Parathyroid adenoma (tissue), 2 donors: ENCODE measurements at regions not wholly inside any gene's neighbourhood (a gene's known extent, or its start where the extent isn't known, plus 50 kb on each side); places are given as distances from the start of the nearest gene placed in this dataset.
"Not testable (repeated sequence)": the region's sequence is repeated elsewhere in the genome, so short reads cannot be mapped to it uniquely, and the experiment has no call there.

Experiments used
- H2AFZ ChIP-seq: fragments of 300-600 bp; sonication (generic); one replicate; pipeline ENCODE4 v1.7.0; 2017; ENCODE audit warnings: antibody characterized with exemption, mild to moderate bottlenecking
- H3K27ac ChIP-seq: fragments of 300-600 bp; sonication (generic); one replicate; pipeline ENCODE4 v1.7.0; 2017
- H3K27me3 ChIP-seq: fragments of 300-600 bp; sonication (generic); one replicate; pipeline ENCODE4 v1.7.0; 2017; ENCODE audit warnings: low read length; ENCODE audit not compliant: control insufficient read depth, insufficient read depth
- H3K36me3 ChIP-seq: fragments of 300-600 bp; sonication (generic); one replicate; pipeline ENCODE4 v1.7.0; 2017; ENCODE audit warnings: low read length; ENCODE audit not compliant: control insufficient read depth, insufficient read depth
- H3K4me1 ChIP-seq: fragments of 300-600 bp; sonication (generic); one replicate; pipeline ENCODE4 v1.7.0; 2017; ENCODE audit warnings: control low read depth
- H3K4me2 ChIP-seq: fragments of 300-600 bp; sonication (generic); one replicate; pipeline ENCODE4 v1.7.0; 2017; ENCODE audit warnings: low read length
- H3K4me3 ChIP-seq: fragments of 300-600 bp; sonication (generic); one replicate; pipeline ENCODE4 v1.7.0; 2017; ENCODE audit warnings: low read depth, low read length
- H3K79me2 ChIP-seq: fragments of 300-600 bp; sonication (generic); one replicate; pipeline ENCODE4 v1.7.0; 2017; ENCODE audit warnings: control low read depth
- H3K9ac ChIP-seq: fragments of 300-600 bp; sonication (generic); one replicate; pipeline ENCODE4 v1.7.0; 2017; ENCODE audit warnings: mild to moderate bottlenecking
- H3K9me3 ChIP-seq: fragments of 300-600 bp; sonication (generic); one replicate; pipeline ENCODE4 v1.7.0; 2017; ENCODE audit warnings: low read length; ENCODE audit not compliant: control insufficient read depth
- CTCF ChIP-seq: fragments of 300-600 bp; sonication (generic); IDR thresholded peaks from one replicate; pipeline ENCODE4 v1.7.0; 2017; ENCODE audit warnings: antibody characterized with exemption, mild to moderate bottlenecking
- donor health status: primary hyperparathyroidism.

- no peak overlapping the region for H3K4me2 ChIP-seq
- no peaks in the 10 kb centered on the region for H3K27me3 ChIP-seq
- H3K36me3 ChIP-seq: no peaks in the 10 kb centered on the region
- no peaks in the 10 kb centered on the region for H3K79me2 ChIP-seq
- H2AFZ ChIP-seq: no peak overlapping the region
- H3K9me3 ChIP-seq: no peaks in the 10 kb centered on the region
- peaks cover 11% of the 10 kb centered on the region for H3K4me1 ChIP-seq
- H3K9ac ChIP-seq: no peak overlapping the region
- H3K4me3 ChIP-seq: no peak overlapping the region
- H3K27ac ChIP-seq: no peak overlapping the region
- TF ChIP-seq CTCF: no peak
Observed at GRCh38 chr7:121608785-121609184, 212.7 kb upstream of the FAM3C start.

GRCh38 chr7:121608183-121608582 is 212.1 kb upstream of the FAM3C start:
- not testable (repeated sequence) for H3K79me2 ChIP-seq, H2AFZ ChIP-seq, H3K27me3 ChIP-seq, H3K4me3 ChIP-seq, H3K9me3 ChIP-seq, H3K9ac ChIP-seq, H3K4me2 ChIP-seq, H3K36me3 ChIP-seq, H3K27ac ChIP-seq
- peaks cover 11% of the 10 kb centered on the region for H3K4me1 ChIP-seq

GRCh38 chr7:121605317-121605680 is 209.2 kb upstream of the FAM3C start:
- no peak overlapping the region for H3K4me3 ChIP-seq
- no peak overlapping the region for H3K27ac ChIP-seq
- no peak for TF ChIP-seq CTCF
- H3K9ac ChIP-seq: no peak overlapping the region
- peaks cover 11% of the 10 kb centered on the region for H3K4me1 ChIP-seq
- H3K4me2 ChIP-seq: no peak overlapping the region
- H3K79me2 ChIP-seq: no peaks in the 10 kb centered on the region
- H3K9me3 ChIP-seq: no peaks in the 10 kb centered on the region
- no peaks in the 10 kb centered on the region for H3K27me3 ChIP-seq
- peak overlapping the region; percentile 38 for H2AFZ ChIP-seq
- H3K36me3 ChIP-seq: no peaks in the 10 kb centered on the region

- H3K4me1 ChIP-seq: peaks cover 11% of the 10 kb centered on the region
- no peaks in the 10 kb centered on the region for H3K27me3 ChIP-seq
- H3K79me2 ChIP-seq: no peaks in the 10 kb centered on the region
- H3K27ac ChIP-seq: no peak overlapping the region
- TF ChIP-seq CTCF: no peak
- no peaks in the 10 kb centered on the region for H3K9me3 ChIP-seq
- H2AFZ ChIP-seq: peak overlapping the region; percentile 38
- no peak overlapping the region for H3K4me3 ChIP-seq
- H3K36me3 ChIP-seq: no peaks in the 10 kb centered on the region
- H3K4me2 ChIP-seq: no peak overlapping the region
- no peak overlapping the region for H3K9ac ChIP-seq
Observed at GRCh38 chr7:121604627-121605316, 208.7 kb upstream of the FAM3C start.

- H3K9ac ChIP-seq: no peak overlapping the region
- H3K27ac ChIP-seq: no peak overlapping the region
- H3K36me3 ChIP-seq: no peaks in the 10 kb centered on the region
- peaks cover 11% of the 10 kb centered on the region for H3K4me1 ChIP-seq
- no peak overlapping the region for H3K4me2 ChIP-seq
- no peaks in the 10 kb centered on the region for H3K79me2 ChIP-seq
- no peaks in the 10 kb centered on the region for H3K27me3 ChIP-seq
- no peaks in the 10 kb centered on the region for H3K9me3 ChIP-seq
- H3K4me3 ChIP-seq: no peak overlapping the region
- no peak overlapping the region for H2AFZ ChIP-seq
- no peak for TF ChIP-seq CTCF
Observed at GRCh38 chr7:121603886-121604285, 207.8 kb upstream of the FAM3C start.
